D721Med (cell line): ENCODE measurements at regions not wholly inside any gene's neighbourhood (a gene's known extent, or its start where the extent isn't known, plus 50 kb on each side); places are given as distances from the start of the nearest gene placed in this dataset.
A peak's percentile ranks its signal among the peaks of the same experiment; 100 is the strongest.

ENCODE experiments used
- DNase-seq: peaks from one replicate; pipeline ENCODE4 v3.0.0; 2011; ENCODE audit warnings: low spot score; ENCODE audit not compliant: insufficient read length
- FAIRE-seq: peaks from 2 replicates; lab custom pipeline; 2011; peaks lifted over from hg19 to GRCh38; lab: Jason Lieb, UNC
- TF ChIP-seq, protein P1 (sequence below): IDR thresholded peaks from 2 replicates; pipeline ENCODE4 v1.5.1; 2012; ENCODE audit warnings: mild to moderate bottlenecking, control low read depth; ENCODE audit not compliant: insufficient read depth; ENCODE audit errors: missing control alignments

DNA sequence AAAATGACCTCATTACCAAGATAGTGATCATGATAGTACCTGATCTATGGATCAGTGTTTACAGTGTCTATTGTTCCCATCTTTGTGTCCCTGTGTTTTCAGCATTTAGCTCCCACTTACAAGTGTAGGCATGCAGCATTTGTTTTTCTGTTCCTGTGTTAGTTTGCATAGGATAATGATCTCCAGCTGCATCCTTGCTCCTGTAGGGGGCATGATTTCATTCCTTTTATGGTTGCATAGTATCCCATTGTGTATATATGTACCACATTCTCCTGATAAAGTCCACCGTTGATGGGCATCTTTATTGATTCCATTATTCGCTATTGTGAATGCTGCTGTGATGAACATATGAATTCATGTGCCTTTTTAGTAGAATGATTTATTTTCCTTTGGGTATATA is 215.4 kb upstream of the NAV3 start:
- no peak for DNase-seq
- FAIRE-seq: peak; percentile 74
- TF ChIP-seq, protein P1, sequence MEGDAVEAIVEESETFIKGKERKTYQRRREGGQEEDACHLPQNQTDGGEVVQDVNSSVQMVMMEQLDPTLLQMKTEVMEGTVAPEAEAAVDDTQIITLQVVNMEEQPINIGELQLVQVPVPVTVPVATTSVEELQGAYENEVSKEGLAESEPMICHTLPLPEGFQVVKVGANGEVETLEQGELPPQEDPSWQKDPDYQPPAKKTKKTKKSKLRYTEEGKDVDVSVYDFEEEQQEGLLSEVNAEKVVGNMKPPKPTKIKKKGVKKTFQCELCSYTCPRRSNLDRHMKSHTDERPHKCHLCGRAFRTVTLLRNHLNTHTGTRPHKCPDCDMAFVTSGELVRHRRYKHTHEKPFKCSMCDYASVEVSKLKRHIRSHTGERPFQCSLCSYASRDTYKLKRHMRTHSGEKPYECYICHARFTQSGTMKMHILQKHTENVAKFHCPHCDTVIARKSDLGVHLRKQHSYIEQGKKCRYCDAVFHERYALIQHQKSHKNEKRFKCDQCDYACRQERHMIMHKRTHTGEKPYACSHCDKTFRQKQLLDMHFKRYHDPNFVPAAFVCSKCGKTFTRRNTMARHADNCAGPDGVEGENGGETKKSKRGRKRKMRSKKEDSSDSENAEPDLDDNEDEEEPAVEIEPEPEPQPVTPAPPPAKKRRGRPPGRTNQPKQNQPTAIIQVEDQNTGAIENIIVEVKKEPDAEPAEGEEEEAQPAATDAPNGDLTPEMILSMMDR: peak; percentile 43

DNA sequence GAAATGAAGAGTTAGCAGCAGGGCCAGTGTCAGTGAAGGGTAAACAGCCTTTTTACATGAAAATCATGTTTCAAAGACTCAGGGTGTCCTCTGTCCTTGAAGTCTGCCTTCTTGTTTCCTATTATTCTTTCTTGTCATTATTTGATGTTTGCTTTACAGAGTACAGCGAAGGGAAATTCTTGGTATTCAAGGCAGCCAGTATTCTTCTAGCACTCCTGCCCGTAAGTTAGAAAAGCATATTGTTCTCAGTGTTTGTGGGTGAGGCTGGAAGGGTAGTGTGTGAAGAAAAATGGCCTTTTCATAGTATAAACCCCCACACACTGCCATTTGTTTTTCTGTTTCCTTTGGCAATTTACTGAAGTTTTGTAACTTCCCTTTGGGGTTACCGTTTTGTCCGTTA is 217.3 kb upstream of the NAV3 start:
- DNase-seq (no peak), FAIRE-seq (no peak)
- TF ChIP-seq, protein P1: no peak

DNA sequence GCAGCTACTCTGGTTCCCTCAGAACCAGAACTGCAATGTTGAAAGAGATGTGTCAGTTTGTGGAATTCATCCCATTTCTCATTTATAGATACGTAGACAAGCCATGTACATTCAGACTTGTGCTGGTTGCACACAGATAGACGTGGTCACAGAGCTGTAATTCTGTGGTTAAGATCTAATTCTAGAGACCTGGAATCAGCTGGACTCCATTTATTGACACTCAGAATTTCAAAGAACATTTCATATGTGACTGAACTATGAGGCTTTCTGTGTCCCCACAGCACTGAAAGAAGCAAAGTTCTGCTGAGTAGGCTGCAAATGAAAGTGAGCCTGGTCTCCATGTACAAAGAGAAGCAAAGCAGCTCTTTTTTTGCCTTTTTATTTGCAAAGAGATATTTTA is 220.2 kb upstream of the NAV3 start:
- FAIRE-seq: no peak

DNA sequence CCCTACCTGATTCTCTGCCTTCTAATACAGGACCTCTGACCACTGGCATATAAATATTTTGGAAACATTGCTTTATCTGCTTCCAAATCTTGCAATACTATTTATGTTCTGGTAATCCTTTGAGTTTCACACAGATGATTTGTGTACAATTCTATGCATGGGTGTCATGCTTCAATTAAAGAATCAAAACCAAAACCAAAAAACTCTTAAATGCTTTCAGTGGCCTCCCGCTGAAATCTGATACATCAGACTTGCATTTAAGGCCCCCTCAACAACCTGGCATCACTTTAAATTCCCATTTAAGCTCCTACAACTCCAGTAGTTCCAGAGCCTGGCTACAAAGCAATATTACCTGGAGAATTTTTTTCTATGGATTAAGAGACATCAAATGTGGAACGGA is 221.7 kb upstream of the NAV3 start:
- DNase-seq (no peak), FAIRE-seq (no peak)
- TF ChIP-seq, protein P1: no peak

More for the DNA sequence above, 220.2 kb upstream of the NAV3 start:
- DNase-seq: no peak
- TF ChIP-seq, protein P1: no peak

DNA sequence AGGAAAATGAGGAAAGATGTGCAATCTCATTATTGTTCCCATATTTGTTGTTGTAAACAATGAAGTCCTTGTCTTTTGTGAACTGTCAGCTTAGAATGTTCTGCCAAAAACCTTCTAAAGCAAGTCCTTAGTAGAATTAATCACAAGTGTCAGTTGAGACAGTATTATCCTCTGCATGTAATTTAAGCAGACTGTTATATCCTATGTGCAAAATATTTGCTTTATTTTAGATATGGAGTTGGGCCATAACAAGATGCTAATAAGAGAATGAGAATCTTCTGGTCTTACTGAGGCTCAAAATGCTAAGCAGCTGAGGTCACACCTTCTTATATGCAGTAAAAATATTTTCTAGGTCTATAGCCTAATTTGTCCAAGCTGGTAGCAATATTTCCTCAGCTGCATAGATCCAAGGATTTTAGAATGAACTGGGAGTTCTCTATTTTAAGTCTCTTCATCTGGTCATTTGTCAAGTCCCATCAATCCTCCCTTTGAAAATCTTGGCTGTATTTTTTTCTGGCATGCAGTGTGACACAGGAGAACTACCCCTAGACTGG is 222.3 kb upstream of the NAV3 start:
- no peak for DNase-seq
- no peak for FAIRE-seq
- TF ChIP-seq, protein P1: no peak

DNA sequence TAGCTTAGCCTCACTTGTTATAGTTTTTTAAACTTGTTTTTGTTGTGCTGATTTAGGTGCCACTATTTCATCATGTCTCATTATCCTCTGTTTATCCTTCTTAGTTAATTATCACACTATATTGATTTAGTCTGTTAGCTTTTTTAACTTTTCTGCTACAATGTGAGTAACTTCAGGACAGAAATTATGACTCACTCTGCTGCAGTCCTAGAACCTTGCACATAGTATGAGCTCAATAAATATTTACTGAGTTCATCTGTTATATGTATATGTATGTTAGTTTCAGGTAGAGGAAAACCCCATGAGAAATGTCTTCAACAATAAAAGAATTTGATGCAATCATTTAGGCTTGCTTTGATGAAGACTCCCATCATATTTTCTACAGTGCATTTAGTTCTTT is 224.3 kb upstream of the NAV3 start:
- DNase-seq (no peak), FAIRE-seq (no peak)
- TF ChIP-seq, protein P1: no peak

DNA sequence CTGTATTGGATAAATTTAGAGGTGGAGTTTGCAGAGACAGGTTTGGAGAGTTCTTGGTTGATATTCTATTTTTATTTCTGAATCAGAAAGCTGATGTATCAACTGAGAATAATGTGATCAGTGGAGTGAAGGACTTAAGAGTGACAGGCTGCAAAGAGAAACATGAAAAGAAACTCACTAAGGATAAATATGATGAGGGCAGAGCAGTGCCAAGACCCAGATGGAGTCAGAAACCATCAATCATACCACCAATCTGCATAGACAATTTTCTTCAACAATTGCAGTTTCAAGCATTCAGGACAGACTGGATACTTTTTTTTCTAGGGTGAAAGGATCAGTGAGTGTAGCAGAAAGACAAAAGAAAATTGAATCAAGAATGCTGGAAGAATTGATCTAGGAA is 226.7 kb upstream of the NAV3 start:
- TF ChIP-seq, protein P1: no peak
- DNase-seq (no peak), FAIRE-seq (no peak)
